ENCODE measurements at regions not wholly inside any gene's neighbourhood (a gene's known extent, or its start where the extent isn't known, plus 50 kb on each side); places are given as distances from the start of the nearest gene placed in this dataset.
"Not testable (repeated sequence)": the region's sequence is repeated elsewhere in the genome, so short reads cannot be mapped to it uniquely, and the experiment has no call there.

GRCh38 chr18:78875778-78876650 is 103.6 kb upstream of the SALL3 start:
- Histone ChIP-seq H3K36me3 (ENCODE audit: control insufficient read depth, insufficient read depth, low read length) (no peaks in the 10 kb centered on the region), H3K27me3 (ENCODE audit: control insufficient read depth, insufficient read depth, low read length) (no peaks in the 10 kb centered on the region), H3K4me3 (ENCODE audit: low read depth, low read length) (no peak overlapping the region)
- ChIA-PET CTCF (no interaction called here), POLR2A (no interaction called here)
- DNase-seq (ENCODE audit: low read depth): no peak
- no peak for TF ChIP-seq CTCF (IDR thresholded peaks at IDR 0.05; ENCODE audit: insufficient read depth, low read depth, low read length)

- POLR2A ChIA-PET: no interaction called here
- DNase-seq (ENCODE audit: low read depth): no peak
- TF ChIP-seq CTCF (IDR thresholded peaks at IDR 0.05; ENCODE audit: insufficient read depth, low read depth, low read length): no peak
- Histone ChIP-seq H3K36me3 (ENCODE audit: control insufficient read depth, insufficient read depth, low read length) (no peaks in the 10 kb centered on the region), H3K4me3 (ENCODE audit: low read depth, low read length) (no peak overlapping the region), H3K27me3 (ENCODE audit: control insufficient read depth, insufficient read depth, low read length) (no peaks in the 10 kb centered on the region)
- CTCF ChIA-PET: interaction anchor here (1.1 kb wide), 1 partner anchor 60 kb away, joined by 3 read pairs; no protein-coding TSS in a partner anchor
Observed at GRCh38 chr18:78876868-78877267, 102.8 kb upstream of the SALL3 start.

GRCh38 chr18:78878335-78878734 is 101.3 kb upstream of the SALL3 start:
- POLR2A ChIA-PET: no interaction called here
- no peak overlapping the region for H3K4me3 ChIP-seq (ENCODE audit: low read depth, low read length)
- H3K36me3 ChIP-seq (ENCODE audit: control insufficient read depth, insufficient read depth, low read length): no peaks in the 10 kb centered on the region
- TF ChIP-seq CTCF (IDR thresholded peaks at IDR 0.05; ENCODE audit: insufficient read depth, low read depth, low read length): no peak
- H3K27me3 ChIP-seq (ENCODE audit: control insufficient read depth, insufficient read depth, low read length): no peaks in the 10 kb centered on the region
- CTCF ChIA-PET: no interaction called here
- DNase-seq (ENCODE audit: low read depth): no peak

- H3K4me3 ChIP-seq (ENCODE audit: low read depth, low read length); H3K36me3 ChIP-seq (ENCODE audit: control insufficient read depth, insufficient read depth, low read length); H3K27me3 ChIP-seq (ENCODE audit: control insufficient read depth, insufficient read depth, low read length); CTCF ChIA-PET; DNase-seq (ENCODE audit: low read depth); POLR2A ChIA-PET: not testable (repeated sequence)
Observed at GRCh38 chr18:78879072-78879883, 100.3 kb upstream of the SALL3 start.

- no peak for TF ChIP-seq CTCF (IDR thresholded peaks at IDR 0.05; ENCODE audit: insufficient read depth, low read depth, low read length)
- no peak overlapping the region for H3K4me3 ChIP-seq (ENCODE audit: low read depth, low read length)
- no peaks in the 10 kb centered on the region for H3K36me3 ChIP-seq (ENCODE audit: control insufficient read depth, insufficient read depth, low read length)
- H3K27me3 ChIP-seq (ENCODE audit: control insufficient read depth, insufficient read depth, low read length): no peaks in the 10 kb centered on the region
- CTCF ChIA-PET: no interaction called here
- DNase-seq (ENCODE audit: low read depth): no peak
- POLR2A ChIA-PET: no interaction called here
Observed at GRCh38 chr18:78882585-78882984, 97.0 kb upstream of the SALL3 start.
